ENCODE measurements at regions not wholly inside any gene's neighbourhood (a gene's known extent, or its start where the extent isn't known, plus 50 kb on each side); places are given as distances from the start of the nearest gene placed in this dataset.
"Not testable (repeated sequence)": the region's sequence is repeated elsewhere in the genome, so short reads cannot be mapped to it uniquely, and the experiment has no call there.

GRCh38 chr2:234411793-234412192 is 85.1 kb downstream of the ARL4C start:
- DNase-seq (no peak), ATAC-seq (no peak)
- intact Hi-C loops (cut with DNase I) = no loop called here

GRCh38 chr2:234410526-234410925 is 86.4 kb downstream of the ARL4C start:
- no peak for ATAC-seq
- DNase-seq = no peak
- intact Hi-C loops (cut with DNase I) = no loop called here

- DNase-seq (no peak), ATAC-seq (no peak)
- intact Hi-C loops (cut with DNase I) = no loop called here
Measured at GRCh38 chr2:234409590-234409989, 87.3 kb downstream of the ARL4C start.

GRCh38 chr2:234406085-234406484 is 90.8 kb downstream of the ARL4C start:
- ATAC-seq = no peak

GRCh38 chr2:234405462-234405861 is 91.4 kb downstream of the ARL4C start:
- ATAC-seq = no peak
- intact Hi-C loops (cut with DNase I) = no loop called here

More at GRCh38 chr2:234406085-234406484, 90.8 kb downstream of the ARL4C start:
- intact Hi-C loops (cut with DNase I) = no loop called here
- no peak for DNase-seq

GRCh38 chr2:234404957-234405356 is 91.9 kb downstream of the ARL4C start:
- DNase-seq (no peak), ATAC-seq (no peak)
- intact Hi-C loops (cut with DNase I) = no loop called here

More at GRCh38 chr2:234405462-234405861, 91.4 kb downstream of the ARL4C start:
- DNase-seq = no peak

- intact Hi-C loops (cut with DNase I) = no loop called here
- no peak for ATAC-seq
- no peak for DNase-seq
Measured at GRCh38 chr2:234403751-234404150, 93.1 kb downstream of the ARL4C start.

- ATAC-seq = no peak
- intact Hi-C loops (cut with DNase I) = no loop called here
- no peak for DNase-seq
Measured at GRCh38 chr2:234403074-234403473, 93.8 kb downstream of the ARL4C start.

- DNase-seq (no peak), ATAC-seq (no peak)
- intact Hi-C loops (cut with DNase I) = no loop called here
Measured at GRCh38 chr2:234401426-234401825, 95.5 kb downstream of the ARL4C start.

GRCh38 chr2:234399451-234400246 is 97.2 kb downstream of the ARL4C start:
- no peak for ATAC-seq
- intact Hi-C loops (cut with DNase I) = no loop called here

GRCh38 chr2:234398531-234398930 is 98.3 kb downstream of the ARL4C start:
- intact Hi-C loops (cut with DNase I) = no loop called here
- no peak for ATAC-seq

More at GRCh38 chr2:234399451-234400246, 97.2 kb downstream of the ARL4C start:
- no peak for DNase-seq

GRCh38 chr2:234395891-234396420 is 100.9 kb downstream of the ARL4C start:
- DNase-seq = no peak
- intact Hi-C loops (cut with DNase I) = no loop called here
- no peak for ATAC-seq

More at GRCh38 chr2:234398531-234398930, 98.3 kb downstream of the ARL4C start:
- DNase-seq = no peak

GRCh38 chr2:234394450-234394849 is 102.4 kb downstream of the ARL4C start:
- DNase-seq = no peak
- intact Hi-C loops (cut with DNase I) = no loop called here
- ATAC-seq = no peak

GRCh38 chr2:234393354-234393753 is 103.5 kb downstream of the ARL4C start:
- DNase-seq (no peak), ATAC-seq (no peak)
- intact Hi-C loops (cut with DNase I) = no loop called here

- ATAC-seq (no peak), DNase-seq (no peak)
- intact Hi-C loops (cut with DNase I) = no loop called here
Measured at GRCh38 chr2:234392041-234392615, 104.8 kb downstream of the ARL4C start.

GRCh38 chr2:234391625-234392024 is 105.3 kb downstream of the ARL4C start:
- DNase-seq (no peak), ATAC-seq (no peak)
- intact Hi-C loops (cut with DNase I) = no loop called here

GRCh38 chr2:234389661-234390060 is 107.2 kb downstream of the ARL4C start:
- ATAC-seq; DNase-seq; intact Hi-C loops (cut with DNase I): not testable (repeated sequence)

- no peak for ATAC-seq
- DNase-seq = no peak
- intact Hi-C loops (cut with DNase I) = no loop called here
Measured at GRCh38 chr2:234388591-234388990, 108.3 kb downstream of the ARL4C start.

- intact Hi-C loops (cut with DNase I) = no loop called here
- no peak for DNase-seq
- ATAC-seq = no peak
Measured at GRCh38 chr2:234386971-234387370, 109.9 kb downstream of the ARL4C start.

GRCh38 chr2:234382131-234382530 is 114.8 kb downstream of the ARL4C start:
- intact Hi-C loops (cut with DNase I) = no loop called here
- no peak for ATAC-seq
- no peak for DNase-seq

GRCh38 chr2:234378958-234379357 is 117.9 kb downstream of the ARL4C start:
- ATAC-seq; intact Hi-C loops (cut with DNase I); DNase-seq: not testable (repeated sequence)
